Heart left ventricle (tissue), 16 donors: ENCODE measurements at regions not wholly inside any gene's neighbourhood (a gene's known extent, or its start where the extent isn't known, plus 50 kb on each side); places are given as distances from the start of the nearest gene placed in this dataset.

Experiments
- ATAC-seq, 4 donors: fragments of 200-7000 bp; cut with Tn5 transposase; one replicate each; pipeline ENCODE4 v1.9.1; 2020 to 2022; ENCODE audit warnings: moderate library complexity in 4 of 4, mild to moderate bottlenecking in 3 of 4, moderate number of reproducible peaks in 1 of 4
- DNase-seq, 5 donors: peaks; one replicate each; pipeline ENCODE4 v3.0.0-alpha.2; 2020
- H3K27ac ChIP-seq, 12 donors: fragments of 200-600 bp; sonication (generic) in 4 of 12; one replicate each; pipeline versions ENCODE4 v1.5.0 to v1.8.0; 2016 to 2022; ENCODE audit warnings: mild to moderate bottlenecking in 2 of 12
- H3K27me3 ChIP-seq, 9 donors: fragments of 200-600 bp; sonication (generic) in 2 of 9; one replicate each; pipeline versions ENCODE4 v1.5.1 to v1.8.0; 2016 to 2022; ENCODE audit warnings: mild to moderate bottlenecking in 3 of 9
- H3K36me3 ChIP-seq, 9 donors: fragments of 200-600 bp; sonication (generic) in 2 of 9; one replicate each; pipeline versions ENCODE4 v1.5.0 to v1.8.0; 2018 to 2022; ENCODE audit warnings: mild to moderate bottlenecking in 2 of 9
- H3K4me1 ChIP-seq, 12 donors: fragments of 200-600 bp; sonication (generic) in 4 of 12; one replicate each; pipeline versions ENCODE4 v1.5.0 to v1.8.0; 2016 to 2022; ENCODE audit warnings: mild to moderate bottlenecking in 3 of 12
- H3K4me3 ChIP-seq, 12 donors: fragments of 200-600 bp; sonication (generic) in 4 of 12; one replicate each; pipeline versions ENCODE4 v1.5.0 to v1.8.0; 2017 to 2022; ENCODE audit warnings: mild to moderate bottlenecking in 9 of 12, moderate library complexity in 4 of 12
- H3K9me3 ChIP-seq, 12 donors: fragments of 200-600 bp; sonication (generic) in 4 of 12; one replicate each; pipeline versions ENCODE4 v1.5.0 to v1.8.0; 2016 to 2022; ENCODE audit warnings: mild to moderate bottlenecking in 1 of 12
- POLR2A ChIP-seq, 2 donors: fragments of 450-650 bp; IDR thresholded peaks; one replicate each; pipeline ENCODE4 v1.6.1; 2017; ENCODE audit warnings: antibody characterized with exemption in 2 of 2, mild to moderate bottlenecking in 2 of 2, moderate library complexity in 2 of 2
- WGBS, 4 donors: extraction: QIAGEN DNeasy Blood & Tissue Kit in 2 of 4; methylation state at CpG; one replicate each; pipeline versions ENCODE4 v1.1.5 to v1.1.7; 2013 to 2018; 5-methylcytosine and 5-hydroxymethylcytosine counted together
- intact Hi-C, 10 donors: fragments of 100-400 bp; cut with DNase I; formaldehyde crosslinking; loops; one replicate each; pipeline versions ENCODE4 v1.11.1 to v1.14.2; 2022
- TF ChIP-seq, protein P1 (sequence below), 12 donors: fragments of 200-600 bp; sonication (generic) in 4 of 12; IDR thresholded peaks; one replicate each; pipeline versions ENCODE4 v1.5.0 to v1.8.0; 2018 to 2022; ENCODE audit warnings: antibody characterized with exemption in 12 of 12, mild to moderate bottlenecking in 5 of 12
- donor health status: ischemic (EF 13 %, LVEDD 7.1; RV severe dilation, severe dysfunction).
- donor health status: healthy with polysubstance abuse.
- donor health status: DM: no; HTN: yes; CAD: no.
- donor health status: DM: no; HTN: no; CAD: no.
- donor health status: ischemic (EF 25% LVEDD 6.9; RV normal size, moderate dysfunction).
- donor health status: ischemic (EF 25% LVEDD 5.7; RV mildly dilated, moderate dysfunction).
- donor health status: healthy.
- donor health status: DM: yes; HTN: yes; CAD: no.
- donor health status: ischemic (EF 35%, LVEDD 5.7; RV mildly dilated, moderate dysfunction).
- donor health status: nonischemic (EF 11% LVEDD 7.7; RV severe dilation, severe dysfunction).
- donor health status: DM: yes; HTN: yes; CAD: no.
- donor health status: PGD.
- donor health status: ischemic (EF 29% LVEDD 5.4; RV normal size, mild dysfunction).
- donor health status: nonischemic (EF 23%, LVEDD 6.1; RV moderate dilation, normal function).

DNA sequence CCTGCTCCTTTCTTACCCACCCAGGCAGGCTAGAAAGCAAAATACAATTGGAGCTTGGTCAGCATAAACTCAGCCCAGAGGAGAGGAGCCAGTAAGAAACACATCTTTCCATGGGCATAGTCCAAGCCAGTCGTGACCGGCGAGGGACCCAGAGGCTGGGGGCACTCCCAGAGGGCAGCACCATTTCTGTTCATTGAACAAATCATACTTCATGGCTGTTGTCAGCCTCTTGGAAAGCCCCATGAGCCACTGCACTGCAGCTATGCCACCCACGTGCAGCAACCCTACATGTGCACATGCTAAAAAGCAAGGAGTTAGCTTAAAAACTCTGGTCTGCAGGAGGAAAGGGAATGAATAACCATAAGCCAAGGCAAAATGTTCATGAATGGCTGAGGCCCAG is 90.0 kb upstream of the CDKN3 start:
- WGBS, 4 donors: 59 to 82% (median 70%) methylated on average over 4 of the region's 4 CpGs
- H3K27ac ChIP-seq: no peak overlapping the region
- intact Hi-C loops: no loop called here
- no peak overlapping the region for H3K4me3 ChIP-seq
- no peaks in the 10 kb centered on the region for H3K36me3 ChIP-seq
- peaks cover 0 to 3% (median 0%) of the 10 kb centered on the region in 9 donors for H3K27me3 ChIP-seq
- H3K4me1 ChIP-seq: no peaks in the 10 kb centered on the region
- TF ChIP-seq POLR2A (IDR thresholded peaks at IDR 0.05): no peak
- TF ChIP-seq, protein P1, sequence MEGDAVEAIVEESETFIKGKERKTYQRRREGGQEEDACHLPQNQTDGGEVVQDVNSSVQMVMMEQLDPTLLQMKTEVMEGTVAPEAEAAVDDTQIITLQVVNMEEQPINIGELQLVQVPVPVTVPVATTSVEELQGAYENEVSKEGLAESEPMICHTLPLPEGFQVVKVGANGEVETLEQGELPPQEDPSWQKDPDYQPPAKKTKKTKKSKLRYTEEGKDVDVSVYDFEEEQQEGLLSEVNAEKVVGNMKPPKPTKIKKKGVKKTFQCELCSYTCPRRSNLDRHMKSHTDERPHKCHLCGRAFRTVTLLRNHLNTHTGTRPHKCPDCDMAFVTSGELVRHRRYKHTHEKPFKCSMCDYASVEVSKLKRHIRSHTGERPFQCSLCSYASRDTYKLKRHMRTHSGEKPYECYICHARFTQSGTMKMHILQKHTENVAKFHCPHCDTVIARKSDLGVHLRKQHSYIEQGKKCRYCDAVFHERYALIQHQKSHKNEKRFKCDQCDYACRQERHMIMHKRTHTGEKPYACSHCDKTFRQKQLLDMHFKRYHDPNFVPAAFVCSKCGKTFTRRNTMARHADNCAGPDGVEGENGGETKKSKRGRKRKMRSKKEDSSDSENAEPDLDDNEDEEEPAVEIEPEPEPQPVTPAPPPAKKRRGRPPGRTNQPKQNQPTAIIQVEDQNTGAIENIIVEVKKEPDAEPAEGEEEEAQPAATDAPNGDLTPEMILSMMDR (IDR thresholded peaks at IDR 0.05): no peak
- DNase-seq (no peak), ATAC-seq (no peak)
- H3K9me3 ChIP-seq: no peaks in the 10 kb centered on the region

DNA sequence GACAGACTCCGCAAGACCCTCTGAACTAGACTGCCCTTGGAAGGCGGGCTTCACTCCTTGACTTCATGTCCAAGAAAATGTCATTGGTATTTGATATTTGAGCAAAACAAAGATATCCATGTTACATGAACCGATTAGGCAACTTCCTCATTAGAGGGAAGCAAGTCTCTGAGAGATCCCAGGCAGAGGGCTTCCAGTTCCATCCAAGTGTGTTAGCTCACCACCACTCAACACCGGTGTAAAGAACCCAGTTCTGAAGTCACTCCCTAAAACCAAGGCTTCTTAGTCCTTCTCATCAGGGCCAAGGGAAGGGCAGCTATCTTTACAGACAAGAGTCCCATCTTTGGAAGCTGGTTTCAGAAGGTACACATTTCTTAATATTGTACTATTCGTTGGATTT is 87.2 kb upstream of the CDKN3 start:
- H3K27ac ChIP-seq: no peak overlapping the region
- peaks cover 0 to 5% (median 0%) of the 10 kb centered on the region in 12 donors for H3K4me1 ChIP-seq
- H3K4me3 ChIP-seq: no peak overlapping the region
- ATAC-seq (peak in 1 of 4 donors; percentile 49), DNase-seq (no peak)
- WGBS, 4 donors: 65 to 86% (median 72%) methylated on average over 5 of the region's 5 CpGs
- H3K27me3 ChIP-seq: peaks cover 0 to 3% (median 0%) of the 10 kb centered on the region in 9 donors
- no peaks in the 10 kb centered on the region for H3K36me3 ChIP-seq
- intact Hi-C loops: no loop called here
- no peaks in the 10 kb centered on the region for H3K9me3 ChIP-seq
- TF ChIP-seq POLR2A (IDR thresholded peaks at IDR 0.05): no peak
- TF ChIP-seq, protein P1 (IDR thresholded peaks at IDR 0.05): no peak

DNA sequence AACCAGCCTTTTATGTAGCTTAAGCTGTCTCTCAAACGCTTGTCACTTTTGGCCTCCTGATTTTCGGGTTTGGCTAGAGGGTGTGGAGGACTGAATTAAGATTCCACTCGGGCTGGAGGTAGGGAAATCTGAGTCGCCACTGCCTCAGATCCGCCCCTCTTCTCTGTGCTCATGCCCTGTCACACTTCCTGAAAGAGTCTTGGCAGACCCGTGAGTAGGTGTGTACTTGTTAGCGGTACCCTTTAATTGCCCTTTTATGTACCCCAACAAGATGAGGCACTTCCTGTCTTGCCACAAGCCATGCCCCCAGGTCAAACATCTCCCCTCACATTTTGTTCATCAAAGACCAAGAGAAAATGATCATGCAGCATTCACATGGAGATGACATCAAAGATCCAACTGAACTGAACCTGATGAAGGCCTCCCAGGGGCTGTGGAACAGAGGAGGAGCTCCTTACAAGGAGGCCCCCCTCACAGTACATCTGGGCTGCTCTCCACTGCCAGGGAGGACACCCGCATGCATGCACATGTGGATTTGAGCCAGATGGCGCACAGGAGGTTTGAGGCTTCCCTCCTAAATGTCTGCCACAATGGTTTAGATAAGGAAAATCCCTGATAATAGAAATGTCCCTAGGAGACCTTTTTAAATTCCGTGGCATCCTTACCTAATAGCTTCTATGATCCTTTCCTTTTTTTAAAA is 86.5 kb upstream of the CDKN3 start:
- no peaks in the 10 kb centered on the region for H3K9me3 ChIP-seq
- H3K4me3 ChIP-seq: no peak overlapping the region
- TF ChIP-seq, protein P1 (IDR thresholded peaks at IDR 0.05): no peak
- TF ChIP-seq POLR2A (IDR thresholded peaks at IDR 0.05): no peak
- 67 to 75% (median 75%) methylated on average over 10 of the region's 10 CpGs for WGBS, 4 donors
- intact Hi-C loops: no loop called here
- H3K4me1 ChIP-seq: peaks cover 0 to 8% (median 0%) of the 10 kb centered on the region in 12 donors
- DNase-seq: no peak
- ATAC-seq: no peak
- no peaks in the 10 kb centered on the region for H3K36me3 ChIP-seq
- peaks cover 0 to 3% (median 0%) of the 10 kb centered on the region in 9 donors for H3K27me3 ChIP-seq
- H3K27ac ChIP-seq: no peak overlapping the region

DNA sequence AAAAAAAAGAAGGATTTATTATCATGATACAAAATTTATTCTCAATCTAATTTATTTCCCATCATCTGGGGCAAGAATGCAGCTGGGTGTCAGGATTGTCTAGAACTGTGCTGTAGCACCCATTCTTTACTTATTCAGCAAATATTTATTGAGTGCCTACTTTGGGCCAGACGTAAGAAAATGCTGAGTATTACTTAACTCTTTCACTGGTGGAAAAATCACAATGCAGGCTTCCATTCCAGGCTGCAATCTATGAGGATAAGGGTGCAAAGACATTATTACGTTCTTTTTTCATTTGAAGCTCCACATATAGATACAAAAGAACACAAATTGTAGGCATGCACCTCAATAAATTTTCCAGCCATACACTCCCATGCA is 86.0 kb upstream of the CDKN3 start:
- ATAC-seq (no peak), DNase-seq (no peak)
- TF ChIP-seq POLR2A (IDR thresholded peaks at IDR 0.05): no peak
- intact Hi-C loops: no loop called here
- H3K9me3 ChIP-seq: no peaks in the 10 kb centered on the region
- H3K4me1 ChIP-seq: peaks cover 0 to 10% (median 0%) of the 10 kb centered on the region in 12 donors
- WGBS, 4 donors: 79 to 88% (median 84%) methylated on average over 2 of the region's 2 CpGs
- H3K4me3 ChIP-seq: no peak overlapping the region
- no peak overlapping the region for H3K27ac ChIP-seq
- H3K36me3 ChIP-seq: no peaks in the 10 kb centered on the region
- H3K27me3 ChIP-seq: peaks cover 0 to 3% (median 0%) of the 10 kb centered on the region in 9 donors
